HG03103 (cell line): ENCODE measurements at regions not wholly inside any gene's neighbourhood (a gene's known extent, or its start where the extent isn't known, plus 50 kb on each side); places are given as distances from the start of the nearest gene placed in this dataset.

ENCODE experiments used
- ATAC-seq: cut with Tn5 transposase; IDR thresholded peaks from one replicate; pipeline ENCODE4 v1.9.1; 2021; ENCODE audit warnings: low read depth; ENCODE audit not compliant: unreplicated experiment

DNA sequence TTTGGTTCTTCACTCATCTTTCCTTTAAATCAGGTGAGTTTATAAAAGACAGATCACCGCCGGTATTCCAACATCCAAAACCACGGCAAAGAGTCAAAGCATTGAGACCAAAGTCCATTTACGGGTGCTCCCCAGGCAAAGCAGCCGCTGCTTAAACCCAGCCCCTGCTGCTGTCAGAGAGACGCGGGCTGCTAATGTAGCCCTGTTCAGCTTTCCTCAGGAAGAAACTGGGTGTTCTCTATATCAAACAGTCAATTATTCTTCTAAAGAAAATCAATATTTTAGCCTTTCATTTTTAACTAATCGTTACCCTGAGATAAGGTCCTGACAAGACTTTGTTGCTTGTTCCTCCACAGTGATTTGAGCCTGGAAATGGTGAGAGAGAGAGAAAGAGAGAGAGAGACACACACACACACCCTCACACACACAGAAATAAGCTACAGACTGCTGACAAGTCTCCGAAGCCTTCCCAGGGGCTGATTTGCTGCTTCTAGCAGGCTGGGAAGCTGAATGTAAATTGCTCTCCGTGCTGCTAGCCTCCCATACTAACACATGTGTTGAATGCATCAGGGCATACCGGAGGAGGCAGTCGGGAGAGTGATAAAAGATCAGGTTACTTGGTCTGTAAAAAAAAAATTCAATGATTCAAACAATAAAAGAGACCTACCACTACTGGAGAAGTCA is 183.0 kb upstream of the ANK3 start:
- no peak for ATAC-seq

DNA sequence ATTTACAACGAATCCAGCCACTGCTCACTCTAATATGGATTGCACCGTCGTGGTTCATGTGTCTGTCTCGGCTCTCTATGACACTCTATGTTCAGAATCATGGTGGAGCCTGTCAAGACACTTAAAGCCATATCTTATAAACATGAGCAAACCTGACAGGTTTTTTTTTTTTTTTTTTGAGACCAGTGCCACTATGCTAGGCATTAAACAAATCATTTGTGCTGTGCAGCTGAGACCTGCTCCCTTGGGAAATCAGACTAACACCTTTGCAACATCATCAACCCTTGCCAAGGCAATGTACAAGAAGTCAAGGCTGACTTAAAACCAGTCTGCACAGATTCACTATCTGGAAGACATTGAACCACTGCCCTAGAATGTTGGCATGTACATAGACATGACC is 181.2 kb upstream of the ANK3 start:
- no peak for ATAC-seq

DNA sequence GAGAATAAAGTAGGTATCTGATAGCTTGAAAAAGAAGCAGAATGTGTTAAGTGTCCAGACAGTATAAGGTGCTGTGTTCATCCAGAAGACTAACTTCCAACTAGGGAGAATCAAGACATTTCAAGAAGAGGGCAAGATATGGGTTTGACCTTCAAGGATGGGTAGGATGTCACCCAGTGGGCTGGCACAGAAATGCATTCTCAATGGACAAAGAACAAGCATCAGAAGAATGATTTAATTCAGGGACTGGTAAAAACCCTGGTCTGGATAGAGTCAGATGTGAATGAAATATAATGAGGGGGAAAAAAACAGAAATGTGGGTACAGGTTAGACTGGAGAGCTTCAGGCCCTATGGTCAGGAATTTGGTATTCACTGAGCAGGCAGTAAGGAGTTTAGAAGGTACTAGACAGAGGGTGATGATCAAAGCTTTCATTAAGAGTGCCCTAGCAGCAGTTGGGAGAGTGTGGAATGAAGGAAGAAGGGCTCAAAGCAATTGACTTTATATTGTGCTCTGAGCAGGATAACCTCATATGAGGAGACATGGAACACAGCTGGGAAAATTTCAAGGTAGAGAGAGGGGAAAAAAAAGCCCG is 180.7 kb upstream of the ANK3 start:
- no peak for ATAC-seq

DNA sequence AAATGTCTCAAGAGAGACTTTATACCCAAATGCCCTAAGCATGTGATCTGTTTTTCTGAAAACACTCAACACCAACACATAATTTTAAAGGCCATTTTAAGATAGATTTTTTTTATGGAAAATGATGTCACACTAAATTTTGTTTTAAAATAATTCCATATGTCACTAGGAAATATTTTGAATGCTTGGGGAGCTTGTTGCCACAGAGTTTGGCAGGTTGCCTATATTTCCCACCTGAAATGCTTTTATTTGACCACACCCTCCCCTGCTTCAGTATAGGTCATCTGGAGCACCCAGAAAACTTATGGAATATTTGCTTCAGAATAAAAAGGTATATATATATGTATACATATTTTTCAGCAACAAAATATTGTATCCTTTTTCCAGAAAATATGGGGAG is 180.0 kb upstream of the ANK3 start:
- no peak for ATAC-seq

DNA sequence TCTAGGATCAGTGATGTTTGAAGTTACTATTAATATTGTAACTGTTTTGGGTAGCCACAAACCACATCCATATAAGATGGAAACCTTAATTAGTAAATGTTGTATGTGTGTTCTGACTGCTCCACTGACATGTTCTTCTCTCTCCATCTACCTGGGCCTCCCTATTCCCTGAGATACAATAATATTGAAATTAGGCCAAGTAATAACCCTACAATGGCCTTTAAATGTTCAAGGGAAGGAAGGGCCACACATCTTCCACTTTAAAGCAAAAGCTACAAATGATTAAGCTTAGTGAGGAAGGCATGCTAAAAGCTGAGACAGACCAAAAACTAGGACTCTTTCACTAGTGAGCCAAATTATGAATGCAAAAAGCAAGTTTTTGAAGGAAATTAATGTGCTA is 176.4 kb upstream of the ANK3 start:
- ATAC-seq, result no peak

DNA sequence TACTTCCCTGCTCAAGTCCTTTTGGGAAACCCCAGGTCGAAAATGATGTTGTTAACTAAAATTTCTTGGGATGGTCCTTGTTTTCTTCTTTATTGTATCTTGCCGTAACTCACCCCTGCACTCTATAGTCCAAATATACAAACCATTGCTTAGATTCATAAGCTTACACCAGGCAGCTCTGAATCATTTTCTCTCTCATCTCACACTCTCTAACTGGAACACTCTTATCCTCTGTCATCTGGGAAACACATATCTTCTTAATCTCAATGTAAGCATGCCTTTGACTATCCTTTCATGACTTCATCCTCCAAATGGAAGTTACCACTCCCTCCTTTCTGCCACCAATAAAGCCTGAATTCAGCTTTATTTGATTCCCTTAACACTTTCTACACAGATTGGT is 175.8 kb upstream of the ANK3 start:
- no peak for ATAC-seq

DNA sequence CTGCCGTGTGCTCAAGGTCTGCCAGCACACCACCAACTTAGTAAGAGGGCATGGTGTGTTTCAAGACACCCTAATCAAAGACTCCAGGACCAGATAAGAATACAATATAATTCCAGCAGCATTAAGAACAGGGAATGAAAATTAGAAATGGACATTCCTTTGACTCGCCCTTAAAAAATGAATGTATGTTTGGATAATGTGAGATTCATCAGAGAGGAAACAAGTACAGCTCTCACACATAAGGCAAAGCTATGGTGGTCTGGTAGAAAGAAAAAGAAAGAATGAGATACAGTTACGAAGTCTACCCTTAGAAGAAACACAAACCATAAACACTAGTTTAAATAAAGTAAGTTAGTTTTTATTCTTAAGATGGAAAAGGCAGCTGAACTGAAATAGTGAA is 174.8 kb upstream of the ANK3 start:
- ATAC-seq, result no peak

DNA sequence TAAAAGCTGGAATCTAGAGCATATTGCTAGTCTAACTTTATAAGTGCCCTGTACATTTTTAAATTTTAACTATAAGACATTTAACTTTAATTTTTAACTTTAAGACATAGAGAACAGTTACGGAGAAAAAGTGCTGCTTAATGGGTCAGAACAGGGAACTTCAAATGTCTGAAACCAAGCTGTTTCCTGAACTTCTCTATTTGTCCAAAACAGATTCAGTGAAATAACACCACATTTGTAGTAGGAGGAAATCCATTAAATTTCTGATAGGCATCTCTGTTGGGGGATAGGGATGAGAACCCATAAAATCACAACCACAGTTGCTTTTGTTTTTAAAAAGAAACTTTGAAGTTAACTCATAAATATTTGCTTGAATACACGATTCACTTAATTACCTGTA is 170.8 kb upstream of the ANK3 start:
- no peak for ATAC-seq

DNA sequence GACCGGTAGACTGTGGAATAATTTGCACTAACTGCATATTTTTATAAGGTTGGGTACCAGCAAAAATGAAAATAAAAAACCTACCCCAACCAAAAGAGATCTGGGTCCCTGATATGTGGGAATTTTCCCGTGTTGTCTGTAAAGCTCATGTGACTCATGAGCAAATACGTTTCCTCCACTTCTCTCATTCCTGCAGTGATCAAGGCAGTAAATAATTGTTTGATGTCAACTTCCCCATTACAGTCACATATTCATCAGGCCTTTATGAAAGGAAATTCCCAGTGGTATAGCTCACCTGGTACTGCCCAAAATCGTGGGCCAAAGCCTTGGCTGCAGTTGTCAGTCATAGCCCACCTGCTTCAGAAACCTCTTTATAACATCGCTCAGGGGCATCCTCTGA is 166.0 kb upstream of the ANK3 start:
- no peak for ATAC-seq

DNA sequence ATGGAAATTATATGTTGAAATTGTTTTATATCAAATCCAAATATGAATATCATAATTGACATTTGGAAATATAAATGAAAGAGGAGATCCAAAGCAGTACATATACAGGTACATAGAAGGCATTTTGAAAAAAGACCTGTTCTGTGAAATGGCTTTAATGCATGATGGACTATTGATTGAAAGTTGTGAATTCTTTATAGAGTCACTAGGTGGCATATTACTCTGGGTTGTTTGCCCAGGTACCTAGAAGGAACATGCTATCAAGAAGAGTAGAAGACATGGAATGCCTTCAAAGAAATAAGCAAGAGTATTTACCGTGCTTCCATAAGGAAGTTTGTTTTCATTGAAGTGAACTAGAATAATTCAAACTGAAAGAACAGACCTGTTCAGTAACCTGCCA is 160.0 kb upstream of the ANK3 start:
- no peak for ATAC-seq

DNA sequence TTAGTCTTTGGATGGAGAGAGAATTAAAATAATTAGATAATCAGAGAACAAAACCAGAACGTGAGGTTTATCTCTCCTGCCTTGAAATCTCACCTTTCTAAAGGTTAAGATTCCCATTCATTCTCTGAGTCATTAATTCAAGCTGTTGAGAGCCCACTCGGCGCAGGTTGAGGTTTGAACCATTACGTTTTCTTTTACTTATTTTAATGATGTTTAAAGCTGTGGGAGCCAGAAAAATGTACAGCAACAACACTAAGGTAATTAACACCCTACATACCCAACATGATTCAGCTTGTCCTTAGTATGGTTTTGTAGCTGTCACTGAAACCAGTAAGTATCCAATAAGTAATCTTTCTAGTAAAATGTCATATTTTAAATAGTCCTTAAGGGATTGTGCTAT is 153.0 kb upstream of the ANK3 start:
- no peak for ATAC-seq

DNA sequence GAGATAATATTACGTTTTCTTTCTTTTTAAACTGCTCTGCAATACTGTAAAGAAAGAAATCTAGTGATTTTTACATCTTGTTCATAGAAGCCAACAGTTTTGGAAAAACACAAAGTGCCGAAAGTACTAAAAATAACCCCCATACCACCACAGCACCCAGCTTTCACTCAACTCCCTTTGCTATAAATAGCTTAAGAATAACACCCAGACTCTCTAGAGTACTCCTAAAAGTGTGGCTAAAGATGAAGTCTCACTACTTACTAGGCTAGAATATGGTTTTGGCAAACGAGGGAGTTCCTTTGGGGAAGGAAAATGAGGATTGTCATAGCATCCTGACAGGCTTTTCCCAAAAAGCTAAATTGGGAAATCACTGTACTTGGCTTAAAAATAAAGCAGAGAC is 151.8 kb upstream of the ANK3 start:
- no peak for ATAC-seq

DNA sequence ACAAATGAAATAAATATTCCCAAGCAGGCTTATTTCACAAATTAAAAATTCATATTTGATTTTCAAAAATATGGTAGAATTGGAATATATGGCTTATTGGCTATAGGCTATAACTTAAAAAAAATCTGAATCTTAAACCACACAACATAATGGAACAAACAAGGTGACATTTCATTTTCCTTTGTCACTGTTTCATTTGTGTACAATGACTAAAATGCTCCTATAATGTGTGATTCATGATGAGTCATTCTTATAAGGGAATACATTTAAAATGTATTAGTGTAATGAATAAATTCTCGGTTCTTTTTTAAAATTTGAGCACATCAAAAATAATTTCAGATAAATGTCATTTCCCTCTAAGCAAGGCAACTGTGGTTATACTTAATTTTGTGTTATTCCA is 148.0 kb upstream of the ANK3 start:
- no peak for ATAC-seq

DNA sequence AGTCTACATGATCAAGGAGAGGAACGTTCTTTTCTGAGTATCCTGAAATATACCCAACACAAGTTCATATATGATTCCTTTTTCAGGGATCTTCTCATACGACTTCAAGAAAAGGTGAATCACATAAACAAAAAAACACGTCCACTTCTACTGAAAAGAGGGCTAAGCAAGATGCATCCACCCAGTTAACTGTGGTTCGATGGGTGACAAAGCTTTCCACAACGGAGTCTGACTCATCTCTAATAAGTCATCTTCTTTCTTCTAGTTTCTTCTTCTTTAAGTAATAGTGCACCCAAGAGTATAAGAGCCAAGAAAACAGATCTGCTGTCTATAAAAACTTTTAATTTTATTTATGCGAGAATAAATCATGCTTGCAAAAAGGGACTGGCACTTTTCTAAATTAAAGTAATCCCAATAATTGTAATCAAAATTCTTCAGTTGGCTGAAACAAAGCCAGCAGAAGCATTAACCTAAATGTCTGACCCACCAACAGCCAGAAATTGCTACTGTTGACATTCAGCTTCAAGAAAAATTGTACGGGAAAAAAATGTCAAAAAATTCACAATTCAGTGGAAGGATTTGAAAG is 146.9 kb upstream of the ANK3 start:
- ATAC-seq, result no peak

DNA sequence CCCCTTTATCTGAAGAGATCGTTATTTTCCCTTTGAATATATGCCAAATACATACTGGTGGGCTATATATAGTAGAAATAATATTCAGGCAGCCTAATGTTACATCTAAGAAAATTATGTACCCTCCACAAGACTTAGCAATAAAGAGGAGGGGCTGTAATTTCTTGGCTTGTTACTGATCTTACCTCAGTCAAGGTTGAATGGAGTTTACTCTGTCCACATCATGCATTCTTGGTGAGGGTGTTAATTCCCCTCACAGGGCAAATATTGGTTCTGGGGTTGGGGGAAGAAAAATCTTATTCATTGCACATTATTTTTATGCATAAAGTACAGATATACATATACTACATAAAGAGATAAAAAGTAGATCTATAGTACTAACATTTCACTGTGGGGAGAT is 145.8 kb upstream of the ANK3 start:
- no peak for ATAC-seq

DNA sequence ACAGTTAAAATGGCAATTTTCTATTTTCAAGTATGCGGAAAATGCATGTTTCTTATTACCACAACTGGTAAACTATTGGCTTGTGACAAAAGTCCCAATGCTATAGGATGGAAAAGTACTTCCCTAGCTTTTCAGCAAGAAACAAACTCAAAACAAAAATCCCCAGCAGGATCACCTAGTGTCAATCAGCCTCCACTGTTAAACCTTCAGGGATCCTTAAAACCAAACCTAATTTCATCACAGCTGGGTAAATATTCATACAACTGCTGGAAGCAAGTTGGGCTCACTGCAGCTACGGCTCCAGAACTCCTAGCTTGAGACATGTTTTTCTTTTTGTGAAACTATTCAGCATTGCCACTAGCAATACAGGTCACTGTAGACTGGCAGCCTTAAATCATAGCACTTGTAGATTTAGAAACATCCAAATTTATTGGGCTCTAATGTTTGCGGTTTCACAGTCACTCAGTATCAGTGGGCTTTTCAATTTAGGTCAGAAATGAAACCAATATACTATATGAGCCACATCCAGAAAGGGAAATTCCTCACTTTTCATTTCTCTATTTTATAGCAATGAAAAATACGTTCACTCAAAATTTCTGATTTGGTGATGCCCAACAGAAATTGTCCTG is 145.2 kb upstream of the ANK3 start:
- ATAC-seq, result no peak

DNA sequence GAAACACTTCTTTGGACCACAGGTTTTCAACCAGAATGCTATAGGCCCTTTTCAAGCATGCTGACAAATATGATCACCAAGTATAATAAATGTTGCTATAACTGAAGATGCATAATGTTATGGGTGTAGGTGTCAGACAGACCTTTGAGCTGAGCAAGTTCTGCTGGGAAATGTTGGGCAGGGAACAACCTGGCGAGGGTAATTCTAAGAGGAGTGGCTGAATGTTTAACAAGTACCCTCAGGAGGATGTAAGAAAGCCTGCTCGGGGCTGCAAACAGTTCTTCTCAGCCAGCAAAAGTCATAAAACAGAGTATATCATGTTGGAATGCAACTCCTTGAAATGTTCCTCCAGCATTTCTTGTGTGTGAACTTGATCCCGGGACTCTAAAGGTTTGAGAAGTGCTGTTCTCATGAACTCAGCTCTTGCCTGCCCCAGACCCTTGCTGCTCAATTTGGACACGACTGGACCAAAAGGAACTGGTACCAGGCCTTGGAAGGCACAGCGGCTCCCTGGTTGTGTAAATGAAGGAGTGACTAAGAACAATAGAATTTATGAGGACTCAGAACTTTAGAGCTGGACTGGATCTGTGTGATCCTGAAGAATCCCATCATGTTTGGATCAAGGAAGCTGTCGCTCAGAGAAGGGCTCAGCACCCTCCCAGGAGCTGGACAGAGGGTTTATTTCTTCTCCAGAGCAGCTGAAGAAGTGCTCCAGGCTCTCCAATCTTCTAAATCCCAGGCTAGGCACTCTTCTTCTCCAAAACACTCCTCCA is 143.2 kb upstream of the ANK3 start:
- ATAC-seq, result no peak

DNA sequence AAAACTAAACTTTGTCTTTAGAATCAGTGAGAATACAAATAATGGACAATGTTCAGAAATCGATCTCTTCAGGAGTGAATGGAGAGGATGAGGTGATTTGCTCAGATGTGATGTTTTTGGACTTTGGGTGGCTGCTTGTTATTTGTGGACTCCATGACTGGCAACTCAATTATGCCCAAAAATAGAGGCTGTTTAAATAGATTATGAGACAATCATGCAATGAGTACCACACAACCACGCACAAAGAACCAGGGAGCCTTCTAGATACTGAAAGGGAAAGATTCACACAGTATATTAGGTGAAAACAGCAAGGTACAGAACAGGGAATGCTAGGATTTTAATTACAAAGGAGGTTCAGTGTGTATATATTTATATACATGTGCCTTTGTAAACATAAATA is 141.3 kb upstream of the ANK3 start:
- ATAC-seq, result no peak

DNA sequence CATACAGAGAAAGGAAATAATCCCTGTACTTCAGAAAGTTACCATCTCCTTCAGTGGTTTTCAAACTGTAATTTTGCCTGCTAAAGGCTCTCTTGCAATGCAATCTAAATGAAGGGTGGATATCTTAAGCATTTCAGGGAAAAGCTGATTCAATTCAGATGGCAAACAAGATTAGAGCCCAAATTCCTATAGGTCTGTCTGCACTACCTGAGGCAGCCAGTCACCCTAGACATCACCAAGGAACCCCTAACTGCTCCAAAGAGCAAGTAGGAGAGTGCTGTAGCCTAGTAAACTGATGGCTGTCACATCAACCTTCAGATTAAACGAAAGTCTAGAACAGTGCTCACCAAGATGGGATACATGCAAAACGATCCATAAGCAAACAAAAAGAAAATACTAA is 138.0 kb upstream of the ANK3 start:
- ATAC-seq, result no peak

DNA sequence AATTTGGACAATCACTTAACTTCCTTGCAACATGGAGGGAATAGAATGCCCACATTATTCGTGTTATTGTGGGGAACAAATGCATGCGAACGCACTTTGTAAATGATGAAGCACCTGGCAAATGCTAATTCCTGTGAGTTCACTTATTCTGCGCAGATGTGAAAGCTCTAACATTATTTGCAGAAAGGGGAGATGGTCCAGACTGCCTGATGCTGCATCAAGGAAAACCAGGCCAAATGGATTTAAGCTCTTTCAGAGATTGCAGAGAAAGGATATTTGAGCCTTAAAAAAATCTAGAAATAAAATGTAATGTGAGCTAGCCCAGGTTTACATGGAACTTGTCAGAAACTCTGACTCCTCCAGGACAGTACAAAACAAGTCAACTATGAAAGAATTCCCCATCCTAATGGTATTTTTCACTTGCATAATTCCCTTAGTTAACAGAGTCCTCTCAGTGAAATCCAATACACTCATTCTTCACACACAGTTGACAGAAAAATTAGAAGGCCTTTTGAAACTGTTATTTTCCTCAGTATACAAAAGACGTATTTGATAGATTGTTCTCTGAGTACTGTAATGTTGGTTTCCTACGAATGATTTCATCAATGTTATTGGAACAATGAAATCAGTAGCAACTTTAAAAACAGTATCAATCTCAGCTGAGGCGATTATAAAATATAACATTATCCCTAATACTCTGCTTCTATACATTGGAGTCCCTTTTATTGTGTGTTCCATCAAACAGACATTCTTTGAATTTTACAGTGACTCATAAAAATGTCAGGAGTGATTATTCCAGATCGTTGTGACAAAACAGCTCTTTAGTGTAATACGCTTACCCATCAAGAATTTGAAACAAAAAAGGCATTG is 136.3 kb upstream of the ANK3 start:
- no peak for ATAC-seq
